H4 (cell line): ENCODE measurements at regions not wholly inside any gene's neighbourhood (a gene's known extent, or its start where the extent isn't known, plus 50 kb on each side); places are given as distances from the start of the nearest gene placed in this dataset.
"Not testable (repeated sequence)": the region's sequence is repeated elsewhere in the genome, so short reads cannot be mapped to it uniquely, and the experiment has no call there.

Experiments
- DNase-seq: peaks from one replicate; pipeline ENCODE4 v3.0.0-alpha.2; 2015; ENCODE audit warnings: low spot score

GRCh38 chr1:185541871-185542301 is 192.3 kb upstream of the HMCN1 start:
- peak; percentile 29 for DNase-seq

- DNase-seq = no peak
Measured at GRCh38 chr1:185540295-185540694, 193.9 kb upstream of the HMCN1 start.

GRCh38 chr1:185539277-185539943 is 194.8 kb upstream of the HMCN1 start:
- DNase-seq = no peak

GRCh38 chr1:185538309-185538898 is 195.8 kb upstream of the HMCN1 start:
- DNase-seq = not testable (repeated sequence)

GRCh38 chr1:185537596-185537995 is 196.6 kb upstream of the HMCN1 start:
- DNase-seq = no peak

GRCh38 chr1:185536165-185536920 is 197.8 kb upstream of the HMCN1 start:
- no peak for DNase-seq

- DNase-seq = no peak
Measured at GRCh38 chr1:185535621-185536020, 198.6 kb upstream of the HMCN1 start.

GRCh38 chr1:185534801-185535200 is 199.4 kb upstream of the HMCN1 start:
- DNase-seq = no peak

GRCh38 chr1:185533596-185533995 is 200.6 kb upstream of the HMCN1 start:
- no peak for DNase-seq

- DNase-seq = no peak
Measured at GRCh38 chr1:185532856-185533255, 201.3 kb upstream of the HMCN1 start.

- DNase-seq = no peak
Measured at GRCh38 chr1:185531838-185532237, 202.4 kb upstream of the HMCN1 start.

- DNase-seq = no peak
Measured at GRCh38 chr1:185530215-185530614, 204.0 kb upstream of the HMCN1 start.

GRCh38 chr1:185529673-185530072 is 204.5 kb upstream of the HMCN1 start:
- no peak for DNase-seq

- no peak for DNase-seq
Measured at GRCh38 chr1:185528084-185528676, 206.0 kb upstream of the HMCN1 start.

GRCh38 chr1:185526344-185527307 is 207.6 kb upstream of the HMCN1 start:
- DNase-seq = no peak

- DNase-seq = no peak
Measured at GRCh38 chr1:185520188-185520920, 203.3 kb upstream of the IVNS1ABP start.

GRCh38 chr1:185517808-185518419 is 200.9 kb upstream of the IVNS1ABP start:
- no peak for DNase-seq

- DNase-seq = not testable (repeated sequence)
Measured at GRCh38 chr1:185517301-185517700, 200.3 kb upstream of the IVNS1ABP start.

- DNase-seq = no peak
Measured at GRCh38 chr1:185515696-185516095, 198.7 kb upstream of the IVNS1ABP start.

GRCh38 chr1:185514311-185514710 is 197.3 kb upstream of the IVNS1ABP start:
- DNase-seq = no peak
